GM23248 (cell line): ENCODE measurements at regions not wholly inside any gene's neighbourhood (a gene's known extent, or its start where the extent isn't known, plus 50 kb on each side); places are given as distances from the start of the nearest gene placed in this dataset.

ENCODE experiments used
- DNase-seq: peaks from one replicate; pipeline ENCODE4 v3.0.0-alpha.2; 2015
- H2AFZ ChIP-seq: fragments of 200-600 bp; sonication (generic); 2 replicates; pipeline ENCODE4 v1.6.1; 2016; ENCODE audit warnings: antibody characterized with exemption
- H3F3A ChIP-seq: fragments of 200-600 bp; sonication (generic); 2 replicates; pipeline ENCODE4 v1.6.1; 2016; ENCODE audit warnings: mild to moderate bottlenecking, antibody characterized with exemption, mixed run types; ENCODE audit not compliant: insufficient read depth
- H3K27ac ChIP-seq: fragments of 200-600 bp; sonication (generic); 2 replicates; pipeline ENCODE4 v1.5.1; 2016; ENCODE audit warnings: mild to moderate bottlenecking
- H3K27me3 ChIP-seq: fragments of 200-600 bp; sonication (generic); replicated peaks from 2 replicates; pipeline ENCODE4 v1.6.1; 2016; ENCODE audit warnings: mild to moderate bottlenecking; ENCODE audit not compliant: insufficient read depth
- H3K36me3 ChIP-seq: fragments of 200-600 bp; sonication (generic); 2 replicates; pipeline ENCODE4 v1.6.1; 2016; ENCODE audit warnings: low read depth, mild to moderate bottlenecking
- H3K4me1 ChIP-seq: fragments of 200-600 bp; sonication (generic); 2 replicates; pipeline ENCODE4 v1.6.1; 2016; ENCODE audit warnings: mild to moderate bottlenecking; ENCODE audit not compliant: insufficient read depth
- H3K4me2 ChIP-seq: fragments of 200-600 bp; sonication (generic); one replicate; pipeline ENCODE4 v1.6.1; 2016; ENCODE audit warnings: mild to moderate bottlenecking; ENCODE audit not compliant: unreplicated experiment
- H3K4me3 ChIP-seq: fragments of 200-600 bp; sonication (generic); 2 replicates; pipeline ENCODE4 v1.5.1; 2016; ENCODE audit warnings: mild to moderate bottlenecking
- H3K79me2 ChIP-seq: fragments of 200-600 bp; sonication (generic); 2 replicates; pipeline ENCODE4 v1.6.1; 2016; ENCODE audit warnings: mild to moderate bottlenecking; ENCODE audit not compliant: insufficient read depth
- H3K9ac ChIP-seq: fragments of 200-600 bp; sonication (generic); 2 replicates; pipeline ENCODE4 v1.6.1; 2016; ENCODE audit warnings: mild to moderate bottlenecking
- H3K9me2 ChIP-seq: fragments of 200-600 bp; sonication (generic); 2 replicates; pipeline ENCODE4 v1.6.1; 2016; ENCODE audit warnings: mixed run types, mild to moderate bottlenecking, moderate library complexity; ENCODE audit not compliant: insufficient read depth
- H3K9me3 ChIP-seq: fragments of 200-600 bp; sonication (generic); one replicate; pipeline ENCODE4 v1.6.1; 2017; ENCODE audit warnings: low read depth
- H4K20me1 ChIP-seq: fragments of 200-600 bp; sonication (generic); 2 replicates; pipeline ENCODE4 v1.6.0; 2016; ENCODE audit not compliant: insufficient read depth
- EZH2 ChIP-seq: fragments of 200-600 bp; sonication (generic); IDR thresholded peaks from 2 replicates; pipeline ENCODE4 v1.6.1; 2018; ENCODE audit warnings: antibody characterized with exemption, mild to moderate bottlenecking; ENCODE audit not compliant: insufficient read depth, poor library complexity, severe bottlenecking
- EZH2phosphoT487 ChIP-seq: fragments of 200-600 bp; sonication (generic); IDR thresholded peaks from 2 replicates; pipeline ENCODE4 v1.6.1; 2018; ENCODE audit warnings: antibody characterized with exemption, moderate library complexity, mild to moderate bottlenecking, low read depth; ENCODE audit not compliant: insufficient read depth
- WGBS, 2 experiments: methylation state at CpG; one replicate each; pipeline ENCODE4 v1.1.6; 2015 to 2017; ENCODE audit warnings: low lambda C conversion rate in 2 of 2, low coverage in 1 of 2; ENCODE audit errors: missing lambda C conversion rate in 2 of 2; 5-methylcytosine and 5-hydroxymethylcytosine counted together
- in situ Hi-C: fragments of 300-500 bp; cut with MboI; formaldehyde crosslinking; loops from 2 replicates; pipeline ENCODE4 v1.15.0; 2020

DNA sequence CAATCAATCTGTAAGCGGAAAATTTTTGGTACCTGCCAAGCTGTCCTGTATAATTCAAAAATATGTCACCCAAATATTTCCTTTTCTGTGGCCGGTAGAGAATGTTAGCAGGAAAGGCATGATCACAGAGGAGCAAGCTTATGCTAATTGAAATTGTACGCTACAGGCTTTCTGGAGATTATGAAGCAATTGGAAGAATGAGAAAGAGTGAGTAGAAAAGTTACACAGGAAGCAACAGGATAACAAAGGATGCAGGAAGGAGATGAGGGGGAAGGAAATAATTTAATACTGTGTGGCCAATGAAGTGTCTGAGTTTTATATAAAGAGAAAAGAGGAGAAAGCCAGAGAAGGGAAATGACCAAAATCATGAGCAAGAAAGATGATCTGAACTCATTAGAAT lies 627.2 kb upstream of the STXBP6 start:
- Histone ChIP-seq H3K4me2 (no peak overlapping the region), H3K79me2 (no peaks in the 10 kb centered on the region), H3K4me3 (no peak overlapping the region), H3K9me3 (no peaks in the 10 kb centered on the region), H3K9ac (no peak overlapping the region), H3F3A (no peaks in the 10 kb centered on the region), H3K36me3 (no peaks in the 10 kb centered on the region), H4K20me1 (no peaks in the 10 kb centered on the region), H3K27ac (no peak overlapping the region), H3K4me1 (no peaks in the 10 kb centered on the region), H2AFZ (no peak overlapping the region), H3K27me3 (no peaks in the 10 kb centered on the region), H3K9me2 (no peaks in the 10 kb centered on the region)
- no peak for TF ChIP-seq EZH2
- no peak for TF ChIP-seq EZH2phosphoT487
- in situ Hi-C loops, result no loop called here
- 30 to 45% methylated on average over 3 of the region's 3 CpGs for WGBS, 2 experiments
- no peak for DNase-seq

DNA sequence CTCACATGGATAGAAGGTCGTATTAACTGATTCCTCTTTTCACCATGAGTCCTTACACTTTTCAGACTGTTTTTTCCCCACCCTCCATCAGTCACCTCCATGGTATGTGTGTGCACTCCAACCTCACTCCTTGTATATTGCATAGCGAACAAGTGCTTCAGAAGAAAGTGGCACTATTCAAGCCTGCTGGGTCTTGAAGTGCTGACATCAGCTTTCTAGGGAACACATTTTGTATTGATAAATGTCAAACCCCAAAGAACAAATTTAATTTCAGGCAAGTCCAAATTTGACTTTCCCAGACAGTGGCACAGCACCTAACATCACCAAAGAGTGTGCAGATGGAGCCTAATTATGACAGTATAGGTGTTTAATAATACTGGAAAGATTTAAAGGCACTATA lies 617.4 kb upstream of the STXBP6 start:
- H2AFZ ChIP-seq, result no peak overlapping the region
- no peaks in the 10 kb centered on the region for H3K9me3 ChIP-seq
- H3K9ac ChIP-seq, result no peak overlapping the region
- H3K9me2 ChIP-seq, result no peaks in the 10 kb centered on the region
- no peak overlapping the region for H3K4me2 ChIP-seq
- 7 to 13% methylated on average over 2 of the region's 2 CpGs for WGBS, 2 experiments
- no peak for TF ChIP-seq EZH2phosphoT487
- TF ChIP-seq EZH2, result no peak
- H3K36me3 ChIP-seq, result no peaks in the 10 kb centered on the region
- in situ Hi-C loops, result no loop called here
- no peaks in the 10 kb centered on the region for H3K27me3 ChIP-seq
- no peaks in the 10 kb centered on the region for H3K79me2 ChIP-seq
- H3K4me3 ChIP-seq, result no peak overlapping the region
- no peaks in the 10 kb centered on the region for H3K4me1 ChIP-seq
- no peak for DNase-seq
- no peaks in the 10 kb centered on the region for H3F3A ChIP-seq
- no peak overlapping the region for H3K27ac ChIP-seq
- H4K20me1 ChIP-seq, result no peaks in the 10 kb centered on the region

DNA sequence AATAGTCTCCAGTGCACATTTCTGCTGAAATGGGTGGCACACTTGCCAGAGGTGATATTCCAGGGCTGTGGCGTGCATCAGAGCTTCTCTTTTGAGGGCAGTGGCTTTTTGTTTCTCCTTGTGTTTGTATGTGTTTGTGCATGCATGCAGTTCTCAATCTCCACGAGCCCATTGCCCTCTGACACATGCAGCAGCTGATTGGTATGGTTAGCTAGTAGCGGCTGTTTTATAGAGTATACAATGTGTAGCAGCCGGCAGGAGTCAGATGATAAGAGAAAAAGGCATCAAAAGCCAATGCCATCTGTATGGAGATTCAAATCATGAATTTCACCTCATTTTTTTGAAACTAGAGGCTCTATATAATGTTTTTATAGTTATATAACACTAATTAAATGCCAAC lies 616.9 kb upstream of the STXBP6 start:
- H3K9ac ChIP-seq, result no peak overlapping the region
- no peak overlapping the region for H3K27ac ChIP-seq
- H3K27me3 ChIP-seq, result no peaks in the 10 kb centered on the region
- no peak for DNase-seq
- H3K36me3 ChIP-seq, result no peaks in the 10 kb centered on the region
- in situ Hi-C loops, result no loop called here
- H4K20me1 ChIP-seq, result no peaks in the 10 kb centered on the region
- H3K4me1 ChIP-seq, result no peaks in the 10 kb centered on the region
- TF ChIP-seq EZH2, result no peak
- no peak for TF ChIP-seq EZH2phosphoT487
- no peaks in the 10 kb centered on the region for H3K79me2 ChIP-seq
- no peaks in the 10 kb centered on the region for H3F3A ChIP-seq
- H3K9me2 ChIP-seq, result no peaks in the 10 kb centered on the region
- H3K9me3 ChIP-seq, result no peaks in the 10 kb centered on the region
- H3K4me3 ChIP-seq, result no peak overlapping the region
- WGBS, 2 experiments, result 10 to 11% methylated on average over 4 of the region's 4 CpGs
- H2AFZ ChIP-seq, result no peak overlapping the region
- no peak overlapping the region for H3K4me2 ChIP-seq

DNA sequence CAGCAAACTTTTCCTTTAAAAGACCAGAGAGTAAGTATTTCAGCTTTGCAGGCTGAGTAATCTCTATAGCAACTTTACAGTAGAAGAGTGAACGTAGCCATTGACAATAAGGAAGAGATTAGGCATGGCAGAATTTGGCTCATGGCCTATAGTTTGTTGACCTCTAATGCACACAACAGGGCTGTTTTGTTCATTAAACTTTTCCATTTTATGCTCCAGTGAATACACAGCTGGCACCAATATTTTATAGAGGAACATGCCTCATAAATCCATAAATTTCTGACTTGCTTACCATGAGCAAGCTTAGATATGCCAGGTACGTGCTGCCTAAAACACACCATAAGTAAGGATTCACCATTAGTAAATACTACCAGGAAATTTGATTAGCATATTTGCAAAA lies 609.0 kb upstream of the STXBP6 start:
- no peak for DNase-seq
- H3K9me3 ChIP-seq, result no peaks in the 10 kb centered on the region
- no peaks in the 10 kb centered on the region for H3K4me1 ChIP-seq
- no peaks in the 10 kb centered on the region for H3K79me2 ChIP-seq
- no peak overlapping the region for H3K4me3 ChIP-seq
- no peaks in the 10 kb centered on the region for H3K36me3 ChIP-seq
- H3K9me2 ChIP-seq, result no peaks in the 10 kb centered on the region
- H3K27ac ChIP-seq, result no peak overlapping the region
- H4K20me1 ChIP-seq, result no peaks in the 10 kb centered on the region
- 10 to 15% methylated on average over 2 of the region's 2 CpGs for WGBS, 2 experiments
- H2AFZ ChIP-seq, result no peak overlapping the region
- no peaks in the 10 kb centered on the region for H3K27me3 ChIP-seq
- H3K4me2 ChIP-seq, result no peak overlapping the region
- H3K9ac ChIP-seq, result no peak overlapping the region
- no peaks in the 10 kb centered on the region for H3F3A ChIP-seq
- no peak for TF ChIP-seq EZH2
- no peak for TF ChIP-seq EZH2phosphoT487
- in situ Hi-C loops, result no loop called here

DNA sequence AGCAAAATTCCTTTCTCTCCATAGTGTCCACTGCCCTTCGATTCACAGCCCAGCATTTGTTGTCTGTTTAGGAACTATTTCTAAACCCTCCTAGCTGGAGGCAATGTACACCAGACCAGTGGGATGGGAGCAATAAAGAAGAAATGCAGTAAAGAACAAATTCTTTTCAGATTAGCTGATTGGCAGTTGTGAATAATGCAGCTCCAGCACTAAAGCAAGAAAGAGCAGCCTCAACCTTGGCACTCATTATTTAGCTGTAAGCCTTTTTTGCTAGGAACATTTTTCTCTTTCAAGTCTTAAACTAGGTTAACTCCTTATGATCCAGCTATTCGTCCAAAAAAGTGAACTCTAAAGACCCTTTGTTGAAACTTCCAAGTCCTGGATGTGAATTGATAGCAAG lies 580.5 kb upstream of the STXBP6 start:
- Histone ChIP-seq H3K79me2 (no peaks in the 10 kb centered on the region), H3K27ac (no peak overlapping the region), H3K9me3 (no peaks in the 10 kb centered on the region), H3K27me3 (no peaks in the 10 kb centered on the region), H3K4me3 (no peak overlapping the region), H3K4me1 (no peaks in the 10 kb centered on the region), H4K20me1 (no peaks in the 10 kb centered on the region), H3K9ac (no peak overlapping the region), H3K4me2 (no peak overlapping the region), H3F3A (no peaks in the 10 kb centered on the region), H3K36me3 (no peaks in the 10 kb centered on the region), H2AFZ (no peak overlapping the region), H3K9me2 (no peaks in the 10 kb centered on the region)
- no peak for TF ChIP-seq EZH2phosphoT487
- no peak for TF ChIP-seq EZH2
- in situ Hi-C loops, result no loop called here
- no peak for DNase-seq
- WGBS, 2 experiments, result 0 to 4% methylated on average over 2 of the region's 2 CpGs
